ENCODE measurements at regions not wholly inside any gene's neighbourhood (a gene's known extent, or its start where the extent isn't known, plus 50 kb on each side); places are given as distances from the start of the nearest gene placed in this dataset.

DNA sequence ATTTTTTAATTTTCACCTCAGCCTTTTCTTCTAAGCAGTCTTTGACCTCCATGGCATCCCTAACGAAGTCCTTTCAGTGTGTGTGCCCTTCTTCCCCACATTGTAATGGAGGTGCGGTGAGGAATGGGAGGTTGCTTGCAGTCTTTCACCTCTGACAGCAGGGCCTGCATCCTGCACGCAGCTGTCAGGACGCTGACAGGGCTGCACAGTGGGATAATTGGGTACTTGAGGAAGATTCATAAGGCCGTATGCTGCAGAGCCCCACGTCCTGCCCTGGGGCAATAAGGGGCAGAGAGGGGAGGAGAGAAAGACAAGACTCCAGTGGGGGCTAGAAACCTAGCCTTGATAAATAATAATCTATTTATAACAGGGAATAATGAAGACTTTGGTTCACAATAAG lies 184.7 kb downstream of the SAMD5 start:
- TF ChIP-seq, protein P1, sequence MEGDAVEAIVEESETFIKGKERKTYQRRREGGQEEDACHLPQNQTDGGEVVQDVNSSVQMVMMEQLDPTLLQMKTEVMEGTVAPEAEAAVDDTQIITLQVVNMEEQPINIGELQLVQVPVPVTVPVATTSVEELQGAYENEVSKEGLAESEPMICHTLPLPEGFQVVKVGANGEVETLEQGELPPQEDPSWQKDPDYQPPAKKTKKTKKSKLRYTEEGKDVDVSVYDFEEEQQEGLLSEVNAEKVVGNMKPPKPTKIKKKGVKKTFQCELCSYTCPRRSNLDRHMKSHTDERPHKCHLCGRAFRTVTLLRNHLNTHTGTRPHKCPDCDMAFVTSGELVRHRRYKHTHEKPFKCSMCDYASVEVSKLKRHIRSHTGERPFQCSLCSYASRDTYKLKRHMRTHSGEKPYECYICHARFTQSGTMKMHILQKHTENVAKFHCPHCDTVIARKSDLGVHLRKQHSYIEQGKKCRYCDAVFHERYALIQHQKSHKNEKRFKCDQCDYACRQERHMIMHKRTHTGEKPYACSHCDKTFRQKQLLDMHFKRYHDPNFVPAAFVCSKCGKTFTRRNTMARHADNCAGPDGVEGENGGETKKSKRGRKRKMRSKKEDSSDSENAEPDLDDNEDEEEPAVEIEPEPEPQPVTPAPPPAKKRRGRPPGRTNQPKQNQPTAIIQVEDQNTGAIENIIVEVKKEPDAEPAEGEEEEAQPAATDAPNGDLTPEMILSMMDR (IDR thresholded peaks at IDR 0.05) = no peak
- no peak for TF ChIP-seq POLR2A (IDR thresholded peaks at IDR 0.05)
